Uterus (tissue), 2 donors: ENCODE measurements at regions not wholly inside any gene's neighbourhood (a gene's known extent, or its start where the extent isn't known, plus 50 kb on each side); places are given as distances from the start of the nearest gene placed in this dataset.

Source experiments
- CTCF ChIP-seq, 4 experiments: fragments of 200-600 bp in 2 of 4; fragments of 450-650 bp in 2 of 4; sonication (generic) in 2 of 4; IDR thresholded peaks; one replicate each; pipeline ENCODE4 v1.5.1; 2016 to 2019; ENCODE audit warnings: antibody characterized with exemption in 4 of 4, mild to moderate bottlenecking in 2 of 4, moderate library complexity in 1 of 4
- POLR2A ChIP-seq, 2 donors: fragments of 450-650 bp; IDR thresholded peaks; one replicate each; pipeline ENCODE4 v1.6.1; 2016; ENCODE audit warnings: antibody characterized with exemption in 2 of 2, mild to moderate bottlenecking in 1 of 2, moderate library complexity in 1 of 2

GRCh38 chr7:156055206-156055822, 243.1 kb upstream of the SHH start:
- no peak for TF ChIP-seq CTCF (IDR thresholded peaks at IDR 0.05)
- no peak for TF ChIP-seq POLR2A (IDR thresholded peaks at IDR 0.05)
